DMS53 treated with DMSO at 0.1 percent for 48 hours (cell line): ENCODE measurements at regions not wholly inside any gene's neighbourhood (a gene's known extent, or its start where the extent isn't known, plus 50 kb on each side); places are given as distances from the start of the nearest gene placed in this dataset.

Experiments used
- DNase-seq: peaks from one replicate; lab custom pipeline; 2025; ENCODE audit not compliant: unreplicated experiment; lab: John Stamatoyannopoulos, UW

DNA sequence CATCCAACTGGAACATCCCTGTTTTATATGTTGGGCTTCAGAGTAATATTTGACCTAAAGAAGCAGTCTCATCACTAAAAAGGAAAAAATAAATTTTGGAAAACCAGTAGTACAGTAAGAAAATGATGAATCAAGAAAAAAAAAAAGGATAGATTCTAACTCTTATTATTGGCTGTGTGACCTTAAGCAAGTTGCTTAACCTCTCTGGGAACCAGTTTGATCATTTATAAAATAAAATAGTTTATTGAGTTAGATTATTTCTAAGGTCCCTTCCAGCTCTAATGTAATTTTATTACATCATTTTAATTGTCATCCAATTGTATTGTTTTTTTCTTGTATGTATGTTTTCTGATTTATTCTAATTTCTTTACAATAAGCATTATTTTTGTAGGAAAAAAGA is 127.0 kb downstream of the PRELID2 start:
- DNase-seq: no peak

DNA sequence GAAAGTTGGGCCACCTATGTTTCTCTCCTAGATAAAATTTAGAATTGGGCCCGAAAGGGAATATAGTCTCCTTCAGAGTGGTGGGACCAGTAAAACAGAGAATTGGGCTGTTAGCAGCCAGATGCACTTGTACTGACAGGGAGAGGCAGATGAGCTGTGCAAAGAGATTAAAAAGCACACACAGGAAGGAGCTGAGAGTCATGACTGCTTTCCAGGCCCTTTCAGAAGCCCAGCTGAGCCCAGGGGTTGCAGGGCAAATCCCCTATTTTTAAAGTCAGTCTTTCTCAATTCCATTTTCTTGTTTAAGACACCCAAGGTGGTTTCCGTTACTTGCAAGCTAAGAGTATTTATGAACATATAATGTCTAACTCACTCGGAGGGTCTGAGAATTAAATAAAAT is 130.4 kb downstream of the PRELID2 start:
- DNase-seq: no peak

DNA sequence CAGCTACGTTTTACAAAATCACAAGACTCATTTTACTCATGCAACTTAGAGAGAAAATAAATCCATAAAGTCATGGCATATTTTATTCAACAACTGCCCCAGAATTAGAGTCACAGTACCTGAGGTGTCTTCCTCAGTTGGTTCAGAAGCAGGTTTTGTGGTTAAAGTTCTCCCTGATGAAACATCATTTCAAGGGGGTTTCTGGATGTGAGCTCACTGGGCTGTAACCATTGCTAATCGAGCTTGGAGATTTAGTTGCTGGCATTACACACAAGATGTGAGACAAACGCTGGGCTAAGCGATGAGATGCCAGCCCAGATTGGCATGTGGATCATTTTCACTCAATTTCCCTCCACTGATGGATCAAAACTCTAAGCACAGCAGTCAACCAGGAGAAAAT is 131.3 kb downstream of the PRELID2 start:
- DNase-seq: no peak

DNA sequence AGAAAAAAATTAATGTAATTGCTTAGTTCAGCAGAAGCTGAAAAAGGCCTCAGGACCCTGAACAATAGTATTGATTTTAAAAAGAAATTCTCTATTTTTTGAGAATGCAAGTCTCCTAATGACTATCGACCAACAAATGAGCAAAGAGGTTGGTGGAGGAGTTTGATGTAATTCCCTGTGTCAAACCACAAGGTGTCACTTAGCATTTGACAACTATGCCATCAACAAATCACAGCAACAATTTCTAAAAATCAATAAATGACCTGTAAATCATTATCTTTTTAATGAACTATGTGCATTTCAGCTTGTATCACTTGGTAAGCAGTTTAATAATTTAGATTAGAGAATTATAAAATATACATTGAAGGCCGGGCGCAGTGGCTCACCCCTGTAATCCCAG is 133.7 kb downstream of the PRELID2 start:
- no peak for DNase-seq

DNA sequence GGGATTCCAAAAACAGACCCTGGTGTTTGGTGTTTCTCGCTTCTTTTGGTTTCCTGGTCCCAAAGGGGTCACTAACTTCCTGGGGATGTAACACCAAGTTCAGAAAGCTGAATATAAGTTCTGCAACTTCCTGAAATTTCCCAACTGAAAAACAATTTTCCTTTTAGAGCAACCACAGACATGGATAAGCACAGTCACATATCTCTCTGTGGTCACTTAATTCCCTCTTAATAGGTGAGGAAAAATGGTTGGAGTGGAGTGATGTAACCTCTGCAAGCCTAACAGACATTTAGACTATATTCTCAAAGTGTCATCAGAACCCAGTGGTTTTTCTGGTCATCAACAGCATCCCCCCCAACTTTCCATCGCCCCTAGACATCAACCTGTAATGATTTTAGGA is 135.3 kb downstream of the PRELID2 start:
- no peak for DNase-seq

DNA sequence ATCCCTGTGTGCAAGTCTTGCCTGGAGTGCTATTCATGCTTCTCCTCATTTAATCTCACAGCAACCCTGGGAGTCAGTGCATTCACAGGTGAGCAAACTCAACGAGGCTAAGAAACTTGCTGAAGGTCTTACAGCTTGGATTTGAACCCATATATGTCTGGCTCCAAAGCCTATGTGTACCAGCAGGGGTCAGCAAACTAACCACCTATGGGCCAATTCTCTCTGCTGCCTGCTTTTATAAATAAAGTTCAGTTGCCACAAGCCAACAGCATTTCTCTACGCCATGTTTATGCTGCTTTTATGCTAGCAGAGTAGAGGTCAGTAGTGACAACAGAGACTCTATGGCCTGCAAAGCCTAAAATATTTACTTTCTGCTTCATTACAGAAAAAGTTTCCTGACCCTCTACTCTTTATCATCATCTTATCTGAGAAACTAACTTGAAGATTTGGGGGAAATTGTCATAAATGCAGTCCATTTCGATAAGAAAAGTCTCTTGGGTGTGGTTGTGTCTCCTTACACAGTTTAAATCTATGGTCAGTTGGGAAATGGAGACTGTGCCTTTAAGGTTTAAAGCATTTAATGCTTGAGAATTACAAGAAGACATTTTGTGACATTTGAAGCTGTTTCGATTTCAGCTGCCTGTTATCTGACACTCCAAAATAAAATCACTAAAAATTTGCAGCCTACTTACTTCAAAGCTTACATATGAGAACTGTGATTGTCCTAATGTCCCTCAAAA is 137.7 kb downstream of the PRELID2 start:
- peak; percentile 36 for DNase-seq

DNA sequence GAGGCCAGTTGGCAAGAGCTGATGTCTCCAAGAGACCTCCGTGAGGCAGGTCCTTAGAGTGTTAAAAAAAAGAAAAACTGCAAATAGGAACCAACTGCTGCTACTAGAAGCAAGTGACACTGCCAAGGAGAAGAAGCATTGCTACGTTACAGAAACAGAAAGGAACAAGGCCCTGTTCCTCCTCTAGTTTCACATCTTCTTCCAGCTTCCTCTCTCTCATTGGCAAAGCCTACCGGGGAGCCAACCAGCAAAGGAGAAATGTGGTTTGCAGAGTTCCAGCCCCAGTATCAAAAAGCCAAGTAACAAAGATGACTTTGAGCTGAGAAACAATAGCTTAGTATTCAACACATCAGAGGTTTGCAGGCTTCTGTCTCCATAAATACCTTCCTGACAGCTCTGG is 145.9 kb downstream of the PRELID2 start:
- no peak for DNase-seq

DNA sequence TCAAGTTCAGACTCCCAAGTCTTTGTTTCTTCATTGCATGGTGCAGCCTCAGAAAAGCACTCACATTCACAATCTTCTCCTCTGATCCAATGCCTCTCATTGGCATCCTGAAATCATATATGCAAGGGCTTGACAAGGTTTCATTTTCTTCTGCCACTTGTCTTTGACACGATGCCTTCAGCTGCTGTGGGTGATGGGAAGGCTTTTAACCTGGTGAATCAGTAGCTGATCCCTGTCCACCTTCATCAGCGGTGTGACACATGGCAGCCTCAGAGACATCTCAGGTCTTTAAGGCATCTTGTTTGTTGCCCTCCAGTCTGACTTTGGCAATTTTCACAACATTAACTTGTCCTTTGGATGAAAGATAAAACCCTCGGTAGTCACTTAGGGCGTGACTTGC is 147.2 kb downstream of the PRELID2 start:
- no peak for DNase-seq

DNA sequence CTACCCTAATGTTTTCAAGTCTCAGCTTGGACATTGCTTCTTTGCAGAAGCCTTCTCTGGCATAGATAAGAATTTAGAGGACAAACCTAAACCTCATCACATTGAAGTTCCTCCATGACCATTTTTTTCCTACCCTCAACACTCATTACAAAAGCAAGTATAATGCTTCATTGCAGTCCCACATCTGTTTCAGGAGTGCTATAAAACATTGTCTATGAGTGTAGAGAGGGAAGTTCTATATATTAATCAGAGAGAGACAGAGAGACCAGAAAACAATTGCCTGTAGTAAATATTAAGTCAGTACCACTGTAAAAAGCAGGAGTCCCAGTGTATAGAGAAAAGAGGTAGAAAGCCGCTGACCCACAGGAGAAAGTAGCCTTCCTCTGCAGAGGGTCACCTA is 149.7 kb downstream of the PRELID2 start:
- DNase-seq: no peak

DNA sequence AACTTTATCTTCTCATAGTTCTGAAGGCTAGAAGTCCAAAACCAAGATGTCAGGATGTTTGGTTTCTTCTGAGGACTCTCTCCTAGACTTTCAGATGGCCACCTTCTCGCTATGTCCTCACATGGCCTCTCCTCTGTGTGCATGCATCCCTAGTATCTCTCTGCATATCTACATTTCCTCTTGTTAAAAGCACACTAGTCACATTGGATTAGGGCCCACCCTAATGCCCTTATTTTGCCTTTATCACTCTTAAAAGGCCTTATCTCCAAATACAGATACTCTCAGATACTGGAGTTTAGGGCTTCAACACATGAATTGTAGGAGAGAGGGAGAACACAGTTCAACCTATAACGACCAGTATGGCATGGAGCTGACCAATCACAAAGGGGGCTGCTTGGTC is 151.7 kb downstream of the PRELID2 start:
- DNase-seq: no peak

DNA sequence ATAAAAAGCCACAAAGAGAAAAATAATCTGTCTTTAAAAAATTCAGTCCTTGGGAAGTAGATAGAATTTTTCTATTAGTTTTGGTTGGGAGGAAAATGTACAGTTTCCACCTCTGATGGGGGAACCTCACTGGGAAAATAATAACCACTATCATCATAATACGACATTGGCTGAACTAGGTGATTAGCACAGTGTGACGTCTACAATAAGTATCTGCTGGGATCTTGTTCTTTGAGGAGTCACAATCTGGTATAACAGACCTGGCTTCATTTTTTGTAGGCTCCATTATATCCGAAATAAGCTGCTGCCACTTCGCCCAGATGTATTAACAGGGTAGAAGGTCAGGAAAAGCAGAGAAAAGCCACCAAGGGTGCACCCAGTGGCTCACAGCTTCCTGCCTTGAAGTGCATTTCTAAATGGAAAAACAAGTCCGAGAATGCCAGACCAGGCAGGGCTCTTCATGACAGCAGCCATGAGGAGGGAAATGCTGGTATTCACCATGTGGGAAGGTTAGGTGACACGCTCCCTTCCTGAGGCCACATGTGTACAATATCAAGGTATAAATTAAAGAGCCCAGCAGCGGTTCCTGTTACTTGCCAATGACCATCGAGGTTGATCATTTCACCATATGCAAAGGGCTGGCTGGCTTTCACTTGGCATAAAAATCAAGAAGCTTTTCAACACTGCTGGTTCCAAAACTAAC is 152.8 kb downstream of the PRELID2 start:
- no peak for DNase-seq

DNA sequence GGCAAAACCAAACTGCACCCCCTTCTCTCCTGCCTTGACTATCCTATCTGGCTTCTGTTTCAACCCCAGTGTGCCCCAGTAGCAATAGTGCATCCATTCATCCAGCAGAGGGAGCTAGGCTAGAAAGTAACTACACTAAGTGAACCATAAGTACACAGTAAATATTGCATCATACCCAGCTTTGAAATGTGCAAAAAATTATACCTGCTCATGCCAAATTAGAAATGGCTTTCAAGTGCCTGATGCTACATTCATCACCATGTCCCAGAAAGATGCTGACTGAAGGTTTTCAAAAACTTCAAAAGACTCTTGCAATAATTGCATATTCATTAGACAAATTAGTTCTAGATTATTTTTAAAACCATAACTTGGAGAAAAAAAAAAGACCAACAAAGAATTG is 153.5 kb downstream of the PRELID2 start:
- peak; percentile 91 for DNase-seq

DNA sequence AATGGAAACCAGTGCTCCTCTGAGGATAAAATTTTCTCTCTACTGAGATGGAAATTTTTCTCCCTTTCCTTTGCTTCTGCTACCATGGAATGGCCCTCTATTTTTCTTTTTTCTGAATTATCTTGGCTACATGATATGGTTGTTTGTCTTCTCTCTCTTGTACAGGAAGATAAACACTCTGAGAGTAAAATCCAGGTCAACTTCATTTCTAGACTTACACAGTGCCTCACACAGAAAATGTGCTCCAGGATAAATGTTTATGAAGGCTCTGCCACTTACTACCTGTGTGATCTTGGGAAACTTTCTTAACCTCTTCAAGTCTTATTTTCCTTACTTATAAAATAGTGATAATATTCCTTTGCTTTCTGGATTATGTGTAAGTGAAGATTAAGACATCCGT is 153.9 kb downstream of the PRELID2 start:
- peak; percentile 29 for DNase-seq

DNA sequence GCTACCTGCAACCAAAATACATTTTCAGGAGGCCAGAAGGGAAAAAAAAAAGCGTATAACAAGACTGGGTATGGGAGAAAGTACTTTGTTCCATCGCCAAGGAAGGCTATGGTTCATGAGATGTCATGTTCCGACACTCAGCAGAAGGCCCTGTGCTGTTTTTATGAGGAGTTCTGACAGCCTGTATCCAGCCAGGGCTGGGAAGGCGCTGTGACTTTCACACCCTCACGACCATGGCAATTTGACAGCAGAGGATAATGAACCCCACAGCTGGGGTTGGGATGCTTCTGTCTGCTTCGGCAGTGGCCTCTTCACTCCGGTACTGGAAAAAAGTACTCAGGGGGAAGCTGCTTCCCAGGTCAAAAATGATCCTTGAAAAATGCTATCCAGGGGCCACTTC is 154.4 kb downstream of the PRELID2 start:
- DNase-seq: no peak

DNA sequence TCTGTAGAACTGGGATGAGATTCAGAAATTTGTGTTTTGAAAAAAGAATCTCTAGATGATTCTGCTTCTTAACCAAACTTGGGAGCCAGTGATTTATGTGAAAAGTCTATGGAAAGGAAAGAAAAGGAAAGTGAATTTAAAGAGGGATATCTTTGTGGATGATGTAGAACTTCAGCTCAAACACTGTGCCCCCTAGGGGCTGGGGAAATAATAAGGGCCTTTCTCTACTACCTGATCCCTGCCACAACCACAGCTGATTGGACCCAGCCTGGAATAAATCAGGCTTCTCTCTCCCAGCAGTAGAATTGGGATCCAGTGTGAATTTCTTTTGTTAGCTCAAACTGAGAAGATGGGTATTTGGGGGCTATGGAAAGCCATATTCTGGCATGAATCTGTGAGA is 155.0 kb downstream of the PRELID2 start:
- DNase-seq: no peak

DNA sequence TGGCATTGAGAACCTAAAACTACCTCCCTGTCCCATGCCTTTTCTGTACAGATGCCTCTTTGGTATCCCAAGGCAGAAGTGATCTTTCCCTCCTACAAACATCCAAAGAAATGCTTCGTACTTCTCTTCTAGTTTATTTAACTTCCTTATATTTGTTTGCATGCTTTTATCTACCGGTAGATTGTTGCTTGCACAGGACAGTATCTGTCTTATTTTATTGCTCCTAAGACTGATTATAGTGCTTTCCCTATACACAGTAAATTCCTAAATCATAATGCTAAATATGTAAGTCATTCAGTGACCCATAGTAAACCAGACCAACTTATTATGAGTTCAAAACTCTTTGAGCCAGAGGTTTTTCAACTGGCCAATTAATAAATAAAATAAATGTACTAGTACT is 156.9 kb downstream of the PRELID2 start:
- no peak for DNase-seq

DNA sequence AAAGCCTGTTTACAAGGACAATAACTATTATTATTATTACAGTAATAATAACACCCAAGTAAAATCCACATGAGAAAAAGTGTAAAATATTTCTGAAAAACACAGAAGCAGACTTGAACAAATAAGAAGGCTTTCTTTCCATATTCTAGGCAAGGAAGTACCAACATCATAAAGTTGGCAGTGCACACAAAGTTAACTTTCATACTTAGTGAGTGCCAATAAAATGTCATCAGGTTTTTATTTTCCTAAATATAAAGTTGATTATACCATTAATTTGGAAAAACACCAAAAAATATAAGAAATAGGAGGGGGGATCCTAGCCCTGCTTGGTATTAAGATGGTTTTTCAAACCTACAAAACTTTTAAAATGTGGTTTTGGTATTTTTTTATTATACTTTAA is 161.4 kb downstream of the PRELID2 start:
- DNase-seq: no peak

DNA sequence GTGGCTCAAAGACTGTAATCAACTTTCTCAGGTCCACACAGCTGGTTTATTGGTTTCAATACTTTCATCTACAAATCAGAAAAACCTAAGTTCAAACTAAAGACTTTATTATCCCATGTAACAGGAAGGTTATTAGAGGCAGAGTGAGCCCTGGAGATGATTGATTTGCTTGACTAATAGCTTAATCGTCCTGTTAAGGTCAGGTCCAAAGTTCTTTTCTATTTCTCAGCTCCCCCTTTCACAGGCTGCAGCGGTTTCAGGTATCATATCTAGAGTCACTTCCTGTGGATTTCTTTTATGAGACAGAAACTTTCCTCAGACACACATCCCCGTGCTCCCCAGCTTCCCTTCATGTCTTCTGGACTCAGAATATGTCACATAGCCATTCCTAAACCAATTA is 166.4 kb downstream of the PRELID2 start:
- no peak for DNase-seq

DNA sequence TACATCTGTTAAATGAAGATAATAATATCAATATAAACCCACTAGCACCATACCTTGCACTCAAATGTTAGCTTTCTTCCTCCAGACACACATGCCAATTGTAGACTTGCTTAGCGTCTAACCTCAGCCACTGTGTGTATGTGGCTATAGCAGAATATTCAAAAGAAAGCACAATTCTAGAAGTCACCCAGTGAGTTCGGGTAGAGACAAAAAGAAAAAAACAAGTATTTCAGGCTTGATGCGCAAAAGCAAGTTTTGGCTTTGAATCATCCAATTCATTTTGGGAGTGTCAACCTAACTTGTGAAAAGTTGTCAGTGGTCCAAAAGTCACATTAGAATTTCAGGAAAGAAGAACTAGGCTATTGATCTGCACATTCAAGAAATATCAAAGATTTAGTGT is 167.4 kb downstream of the PRELID2 start:
- no peak for DNase-seq

DNA sequence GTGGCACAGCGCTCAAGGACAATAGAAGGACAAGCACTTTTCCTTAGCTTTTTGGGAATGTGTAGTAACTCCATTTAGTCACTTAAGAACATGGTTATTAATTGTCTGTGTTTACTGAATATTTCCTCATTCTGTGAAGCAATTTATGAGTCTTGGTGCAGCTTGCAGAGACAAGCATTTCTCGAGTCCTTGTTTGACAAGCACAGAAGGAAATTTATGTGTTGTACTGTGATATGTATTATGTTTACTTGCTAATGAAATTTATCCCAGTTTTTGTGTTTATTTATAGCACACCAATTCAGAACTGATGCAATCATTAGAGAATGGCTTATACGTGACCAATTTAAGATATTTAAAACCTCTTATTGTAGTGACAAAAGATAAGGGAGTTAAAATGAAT is 168.6 kb downstream of the PRELID2 start:
- DNase-seq: no peak

DNA sequence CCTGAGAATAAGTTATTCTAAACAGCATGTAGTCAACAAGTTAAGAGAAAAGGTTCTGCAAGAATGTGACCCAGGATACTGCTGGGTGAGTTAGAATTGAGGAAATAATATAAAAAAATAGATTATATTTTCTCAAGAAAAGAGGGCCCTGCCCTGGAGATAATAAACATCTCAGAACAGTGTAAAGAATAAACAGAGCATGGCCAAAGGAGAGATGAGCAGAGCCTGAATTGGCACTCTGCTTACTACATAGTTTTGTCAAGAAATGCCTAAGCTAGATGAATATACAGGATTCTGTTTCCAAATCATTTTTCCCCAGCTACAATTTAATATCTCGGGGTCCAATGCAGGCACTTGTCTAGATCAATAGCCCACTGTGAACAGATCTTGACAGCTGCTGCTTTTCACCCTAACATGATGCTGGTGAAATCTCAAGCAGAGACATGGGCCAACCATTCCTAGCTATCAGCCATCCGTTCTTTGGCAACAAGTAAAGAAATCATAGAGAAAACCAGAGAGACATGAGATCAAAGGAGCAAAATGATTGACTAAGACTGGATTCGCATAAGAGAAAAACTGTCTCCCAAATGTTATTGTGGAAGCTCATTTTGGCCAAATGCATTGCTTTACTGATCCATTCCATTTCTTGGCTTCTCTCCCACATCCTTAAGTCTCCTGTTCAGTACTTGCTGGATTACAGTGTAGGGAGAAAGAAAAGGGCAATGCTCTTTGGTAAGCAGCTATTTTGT is 173.2 kb downstream of the PRELID2 start:
- no peak for DNase-seq
